BJ (cell line): ENCODE measurements at regions not wholly inside any gene's neighbourhood (a gene's known extent, or its start where the extent isn't known, plus 50 kb on each side); places are given as distances from the start of the nearest gene placed in this dataset.

Experiments used
- CTCF ChIA-PET: fragments of 350-600 bp; formaldehyde crosslinking; extraction: SDS; loops from one replicate; lab custom pipeline; 2021; ENCODE audit warnings: antibody characterized with exemption, inconsistent platforms; lab: Yijun Ruan, JAX
- POLR2A ChIA-PET: fragments of 300-600 bp; sonication (Branson Sonifier 250); formaldehyde crosslinking; extraction: SDS; loops from one replicate; lab custom pipeline; 2021; ENCODE audit warnings: antibody characterized with exemption; lab: Charles Lee
- DNase-seq: peaks from one replicate; pipeline ENCODE4 v3.0.0-alpha.2; 2011; ENCODE audit warnings: low read depth
- H3K27me3 ChIP-seq: 2 replicates; pipeline ENCODE4 v1.6.0; 2011; ENCODE audit warnings: low read length; ENCODE audit not compliant: control insufficient read depth, insufficient read depth
- H3K36me3 ChIP-seq: 2 replicates; pipeline ENCODE4 v1.5.1; 2011; ENCODE audit warnings: low read length; ENCODE audit not compliant: control insufficient read depth, insufficient read depth
- H3K4me3 ChIP-seq: 2 replicates; pipeline ENCODE4 v1.5.1; 2011; ENCODE audit warnings: low read depth, mild to moderate bottlenecking, control low read depth, low read length
- TF ChIP-seq, protein P1 (sequence below): IDR thresholded peaks from 2 replicates; pipeline ENCODE4 v1.5.1; 2011; ENCODE audit warnings: low read depth, mild to moderate bottlenecking, control low read depth, inconsistent platforms, low read length, moderate library complexity; ENCODE audit not compliant: insufficient read depth

DNA sequence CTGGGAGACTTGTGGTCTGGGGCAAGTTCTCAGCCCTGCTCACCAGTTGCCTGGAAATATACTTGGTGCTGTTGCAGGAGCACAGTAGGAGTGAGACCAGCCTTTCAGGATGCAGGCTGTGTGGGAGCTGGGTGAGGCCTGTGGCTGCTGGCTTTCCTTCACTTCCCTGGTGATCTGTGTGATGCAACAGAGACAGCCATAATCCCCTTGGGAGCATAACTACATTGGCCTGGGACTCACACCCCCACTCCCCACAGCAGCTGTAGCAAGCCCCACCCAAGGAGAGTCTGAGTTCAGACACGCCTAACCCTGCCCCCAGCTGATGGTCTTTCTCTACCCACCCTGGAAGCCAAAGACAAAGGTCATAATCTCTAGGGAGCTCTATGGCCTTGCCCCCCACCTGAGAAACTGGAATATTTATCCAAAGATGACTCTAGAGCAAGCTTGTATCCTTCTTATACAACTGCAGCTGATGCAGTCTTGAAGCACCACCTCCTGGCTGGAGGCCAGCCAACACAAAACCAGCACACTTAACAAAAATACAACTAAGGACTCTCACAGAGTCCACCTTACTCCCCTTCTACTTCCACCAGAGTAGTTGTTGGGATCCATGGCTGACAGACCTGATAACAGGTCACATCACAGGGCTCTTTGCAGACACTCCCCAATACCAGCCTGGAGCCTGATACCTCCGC is 190.4 kb upstream of the CPNE8 start:
- Histone ChIP-seq H3K4me3 (no peak overlapping the region), H3K27me3 (no peaks in the 10 kb centered on the region), H3K36me3 (no peaks in the 10 kb centered on the region)
- TF ChIP-seq, protein P1, sequence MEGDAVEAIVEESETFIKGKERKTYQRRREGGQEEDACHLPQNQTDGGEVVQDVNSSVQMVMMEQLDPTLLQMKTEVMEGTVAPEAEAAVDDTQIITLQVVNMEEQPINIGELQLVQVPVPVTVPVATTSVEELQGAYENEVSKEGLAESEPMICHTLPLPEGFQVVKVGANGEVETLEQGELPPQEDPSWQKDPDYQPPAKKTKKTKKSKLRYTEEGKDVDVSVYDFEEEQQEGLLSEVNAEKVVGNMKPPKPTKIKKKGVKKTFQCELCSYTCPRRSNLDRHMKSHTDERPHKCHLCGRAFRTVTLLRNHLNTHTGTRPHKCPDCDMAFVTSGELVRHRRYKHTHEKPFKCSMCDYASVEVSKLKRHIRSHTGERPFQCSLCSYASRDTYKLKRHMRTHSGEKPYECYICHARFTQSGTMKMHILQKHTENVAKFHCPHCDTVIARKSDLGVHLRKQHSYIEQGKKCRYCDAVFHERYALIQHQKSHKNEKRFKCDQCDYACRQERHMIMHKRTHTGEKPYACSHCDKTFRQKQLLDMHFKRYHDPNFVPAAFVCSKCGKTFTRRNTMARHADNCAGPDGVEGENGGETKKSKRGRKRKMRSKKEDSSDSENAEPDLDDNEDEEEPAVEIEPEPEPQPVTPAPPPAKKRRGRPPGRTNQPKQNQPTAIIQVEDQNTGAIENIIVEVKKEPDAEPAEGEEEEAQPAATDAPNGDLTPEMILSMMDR = no peak
- ChIA-PET CTCF (no interaction called here), POLR2A (no interaction called here)
- no peak for DNase-seq

DNA sequence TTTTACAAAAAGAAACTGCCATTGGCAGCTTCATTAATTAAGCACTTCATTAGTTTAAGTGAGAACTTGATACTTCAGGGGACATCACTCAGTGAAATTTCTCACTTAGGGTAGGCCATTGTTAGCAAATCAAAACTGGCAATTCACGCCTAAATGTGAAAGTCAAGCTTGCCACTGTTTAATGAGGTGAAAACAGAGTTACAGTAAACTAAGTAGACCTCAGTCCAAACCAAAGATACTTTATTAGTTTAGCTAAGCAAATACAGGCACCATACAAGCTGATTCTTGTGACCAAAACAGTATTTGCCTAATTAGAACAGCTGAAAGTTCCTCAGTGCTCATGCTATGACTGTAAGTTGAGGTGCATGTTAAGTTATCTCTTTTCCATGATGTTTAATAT is 176.5 kb upstream of the CPNE8 start:
- no peak overlapping the region for H3K4me3 ChIP-seq
- H3K36me3 ChIP-seq = no peaks in the 10 kb centered on the region
- DNase-seq = no peak
- POLR2A ChIA-PET = no interaction called here
- CTCF ChIA-PET = no interaction called here
- TF ChIP-seq, protein P1 = no peak
- H3K27me3 ChIP-seq = no peaks in the 10 kb centered on the region

DNA sequence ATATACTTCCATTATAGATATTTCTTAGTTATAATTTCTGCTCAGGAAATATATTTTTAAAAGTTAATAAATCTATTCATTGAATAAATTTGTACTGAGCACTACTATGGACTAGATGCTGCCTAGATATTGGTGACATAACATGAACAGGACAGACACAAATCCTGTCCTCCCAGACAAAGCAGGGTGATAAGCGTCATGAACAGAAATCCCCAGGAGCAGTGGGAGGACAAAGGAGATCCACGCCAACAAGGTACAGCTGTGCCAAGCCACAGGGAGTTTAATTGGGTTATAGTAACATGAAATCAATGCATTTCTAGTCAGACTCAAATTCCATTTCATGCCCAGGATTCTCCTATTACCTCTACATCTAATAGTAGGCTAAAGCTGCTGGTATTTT is 171.8 kb upstream of the CPNE8 start:
- TF ChIP-seq, protein P1 = no peak
- Histone ChIP-seq H3K4me3 (no peak overlapping the region), H3K27me3 (no peaks in the 10 kb centered on the region), H3K36me3 (no peaks in the 10 kb centered on the region)
- DNase-seq = no peak
- CTCF ChIA-PET = no interaction called here
- POLR2A ChIA-PET = no interaction called here

DNA sequence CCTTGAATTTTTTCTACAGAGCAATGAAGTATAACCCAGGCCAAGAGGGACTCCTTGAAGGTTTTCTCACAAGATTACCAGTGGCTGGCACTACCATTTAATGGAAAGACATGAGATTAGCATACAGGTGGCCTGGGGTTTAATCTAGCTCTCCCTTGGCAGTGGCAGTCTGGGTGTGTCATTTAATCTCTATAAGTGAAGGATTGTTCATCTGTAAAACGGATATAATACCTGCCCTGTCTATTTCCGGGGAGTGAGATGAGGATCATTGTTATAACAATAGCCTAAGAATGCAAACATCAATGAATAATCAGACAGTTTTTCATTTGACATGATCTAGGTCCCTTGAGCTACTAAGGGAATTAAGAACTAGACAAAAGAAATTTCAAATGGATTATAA is 168.7 kb upstream of the CPNE8 start:
- CTCF ChIA-PET = no interaction called here
- POLR2A ChIA-PET = no interaction called here
- TF ChIP-seq, protein P1 = no peak
- Histone ChIP-seq H3K4me3 (no peak overlapping the region), H3K27me3 (no peaks in the 10 kb centered on the region), H3K36me3 (no peaks in the 10 kb centered on the region)
- DNase-seq = no peak

DNA sequence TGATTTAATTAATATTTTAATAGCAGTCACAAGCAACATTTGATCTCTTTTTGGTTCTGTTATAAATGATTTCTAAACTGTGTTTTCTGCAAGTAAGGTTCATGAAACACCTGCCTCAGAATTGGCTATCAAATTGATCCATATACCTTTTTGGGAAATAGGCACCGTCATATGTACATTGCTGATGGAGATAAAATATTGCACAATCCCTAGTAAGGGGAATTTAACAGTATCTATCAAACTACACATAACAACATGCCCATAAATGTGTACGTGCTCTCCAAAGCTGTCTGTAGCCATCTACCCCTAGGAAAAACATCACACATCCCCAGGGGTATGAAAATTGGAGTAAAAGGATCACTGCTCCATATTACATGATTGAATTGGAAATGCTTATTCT is 167.3 kb upstream of the CPNE8 start:
- TF ChIP-seq, protein P1 = no peak
- ChIA-PET CTCF (no interaction called here), POLR2A (no interaction called here)
- no peak overlapping the region for H3K4me3 ChIP-seq
- H3K36me3 ChIP-seq = no peaks in the 10 kb centered on the region
- no peak for DNase-seq
- no peaks in the 10 kb centered on the region for H3K27me3 ChIP-seq
